Activated naive CD8-positive, alpha-beta T cell treated with anti-CD3 and anti-CD28 coated beads, Interleukin-2, amount 10 ng/mL, durations not matched to agents 7 days and 5 days (primary cell): ENCODE measurements at regions not wholly inside any gene's neighbourhood (a gene's known extent, or its start where the extent isn't known, plus 50 kb on each side); places are given as distances from the start of the nearest gene placed in this dataset.

Source experiments
- ATAC-seq: fragments of 150-1000 bp; cut with Tn5 transposase; one replicate; pipeline ENCODE4 v1.10.0; 2021; ENCODE audit warnings: low read depth, moderate library complexity
- POLR2A ChIA-PET: fragments of 350-600 bp; sonication (Branson Sonifier 250); formaldehyde crosslinking; loops from one replicate; lab custom pipeline; 2021; ENCODE audit warnings: antibody characterized with exemption; lab: Charles Lee
- DNase-seq: peaks from one replicate; pipeline ENCODE4 v3.0.0; 2021
- H3K27ac Mint-ChIP-seq: one replicate; pipeline ENCODE4 v1.8.0; 2022; ENCODE audit warnings: mild to moderate bottlenecking, mixed read lengths
- H3K27me3 Mint-ChIP-seq: one replicate; pipeline ENCODE4 v1.8.0; 2022; ENCODE audit warnings: mild to moderate bottlenecking, moderate library complexity, mixed read lengths
- H3K36me3 Mint-ChIP-seq: one replicate; pipeline ENCODE4 v1.8.0; 2021; ENCODE audit warnings: mild to moderate bottlenecking, mixed read lengths
- H3K4me1 Mint-ChIP-seq: one replicate; pipeline ENCODE4 v1.8.0; 2021; ENCODE audit warnings: mixed read lengths
- H3K4me3 Mint-ChIP-seq: one replicate; pipeline ENCODE4 v1.8.0; 2022; ENCODE audit warnings: mild to moderate bottlenecking, moderate library complexity, mixed read lengths
- H3K9me3 Mint-ChIP-seq: one replicate; pipeline ENCODE4 v1.8.0; 2021; ENCODE audit warnings: mixed read lengths

- Mint-ChIP-seq H3K27ac (no peak overlapping the region), H3K27me3 (no peaks in the 10 kb centered on the region), H3K4me3 (no peak overlapping the region), H3K36me3 (no peaks in the 10 kb centered on the region), H3K9me3 (no peaks in the 10 kb centered on the region), H3K4me1 (no peaks in the 10 kb centered on the region)
- POLR2A ChIA-PET: no interaction called here
- DNase-seq (no peak), ATAC-seq (no peak)
These were observed 255.4 kb downstream of the DAD1 start for GRCh38 chr14:22333422-22334274.

- Mint-ChIP-seq H3K4me3 (no peak overlapping the region), H3K27ac (no peak overlapping the region), H3K27me3 (no peaks in the 10 kb centered on the region), H3K4me1 (no peaks in the 10 kb centered on the region), H3K36me3 (no peaks in the 10 kb centered on the region), H3K9me3 (no peaks in the 10 kb centered on the region)
- POLR2A ChIA-PET: no interaction called here
- ATAC-seq (no peak), DNase-seq (no peak)
These were observed 256.2 kb downstream of the DAD1 start for GRCh38 chr14:22332686-22333421.

GRCh38 chr14:22329371-22329770, 259.7 kb downstream of the DAD1 start:
- Mint-ChIP-seq H3K4me3 (no peak overlapping the region), H3K27me3 (no peaks in the 10 kb centered on the region), H3K9me3 (no peaks in the 10 kb centered on the region), H3K27ac (no peak overlapping the region), H3K4me1 (no peaks in the 10 kb centered on the region), H3K36me3 (no peaks in the 10 kb centered on the region)
- POLR2A ChIA-PET: no interaction called here
- no peak for DNase-seq
- no peak for ATAC-seq

GRCh38 chr14:22325676-22326400, 263.2 kb downstream of the DAD1 start:
- H3K27me3 Mint-ChIP-seq: no peaks in the 10 kb centered on the region
- no peak for ATAC-seq
- POLR2A ChIA-PET: no interaction called here

GRCh38 chr14:22320362-22320750, 268.7 kb downstream of the DAD1 start:
- no peaks in the 10 kb centered on the region for H3K4me1 Mint-ChIP-seq
- H3K27ac Mint-ChIP-seq: no peak overlapping the region
- peak overlapping the region; percentile 55 for H3K4me3 Mint-ChIP-seq
- ATAC-seq (no peak), DNase-seq (no peak)
- H3K36me3 Mint-ChIP-seq: no peaks in the 10 kb centered on the region
- H3K27me3 Mint-ChIP-seq: no peaks in the 10 kb centered on the region
- no peaks in the 10 kb centered on the region for H3K9me3 Mint-ChIP-seq
- POLR2A ChIA-PET: no interaction called here

More at GRCh38 chr14:22325676-22326400, 263.2 kb downstream of the DAD1 start:
- Mint-ChIP-seq H3K4me3 (no peak overlapping the region), H3K27ac (no peak overlapping the region), H3K36me3 (no peaks in the 10 kb centered on the region), H3K4me1 (no peaks in the 10 kb centered on the region), H3K9me3 (no peaks in the 10 kb centered on the region)
- DNase-seq: no peak

GRCh38 chr14:22319526-22320361, 269.3 kb downstream of the DAD1 start:
- H3K4me1 Mint-ChIP-seq: no peaks in the 10 kb centered on the region
- H3K9me3 Mint-ChIP-seq: no peaks in the 10 kb centered on the region
- no peak for ATAC-seq
- no peaks in the 10 kb centered on the region for H3K36me3 Mint-ChIP-seq
- H3K27me3 Mint-ChIP-seq: no peaks in the 10 kb centered on the region
- no peak for DNase-seq
- peak overlapping the region; percentile 55 for H3K4me3 Mint-ChIP-seq
- POLR2A ChIA-PET: no interaction called here
- H3K27ac Mint-ChIP-seq: peak overlapping the region; percentile 21

- no peak for ATAC-seq
- Mint-ChIP-seq H3K27ac (no peak overlapping the region), H3K4me1 (no peaks in the 10 kb centered on the region), H3K4me3 (no peak overlapping the region), H3K27me3 (no peaks in the 10 kb centered on the region), H3K36me3 (no peaks in the 10 kb centered on the region), H3K9me3 (no peaks in the 10 kb centered on the region)
- DNase-seq: no peak
- POLR2A ChIA-PET: no interaction called here
These were observed 270.1 kb downstream of the DAD1 start for GRCh38 chr14:22318951-22319350.

GRCh38 chr14:22316473-22316872, 272.6 kb downstream of the DAD1 start:
- ATAC-seq (no peak), DNase-seq (no peak)
- H3K27ac Mint-ChIP-seq: no peak overlapping the region
- H3K4me1 Mint-ChIP-seq: no peaks in the 10 kb centered on the region
- POLR2A ChIA-PET: no interaction called here
- H3K36me3 Mint-ChIP-seq: no peaks in the 10 kb centered on the region
- H3K27me3 Mint-ChIP-seq: no peaks in the 10 kb centered on the region
- no peaks in the 10 kb centered on the region for H3K9me3 Mint-ChIP-seq
- H3K4me3 Mint-ChIP-seq: no peak overlapping the region

GRCh38 chr14:22315336-22315735, 273.7 kb downstream of the DAD1 start:
- POLR2A ChIA-PET: no interaction called here
- H3K4me1 Mint-ChIP-seq: no peaks in the 10 kb centered on the region
- no peak overlapping the region for H3K27ac Mint-ChIP-seq

GRCh38 chr14:22314183-22314820, 274.7 kb downstream of the DAD1 start:
- Mint-ChIP-seq H3K4me1 (no peaks in the 10 kb centered on the region), H3K9me3 (no peaks in the 10 kb centered on the region), H3K27me3 (no peaks in the 10 kb centered on the region), H3K27ac (peak overlapping the region; percentile 54), H3K4me3 (peak overlapping the region; percentile 19), H3K36me3 (no peaks in the 10 kb centered on the region)
- ATAC-seq (peak; percentile 30), DNase-seq (no peak)
- POLR2A ChIA-PET: no interaction called here

More at GRCh38 chr14:22315336-22315735, 273.7 kb downstream of the DAD1 start:
- no peaks in the 10 kb centered on the region for H3K36me3 Mint-ChIP-seq
- no peaks in the 10 kb centered on the region for H3K9me3 Mint-ChIP-seq
- no peaks in the 10 kb centered on the region for H3K27me3 Mint-ChIP-seq
- DNase-seq (no peak), ATAC-seq (no peak)
- H3K4me3 Mint-ChIP-seq: no peak overlapping the region

GRCh38 chr14:22313172-22313801, 275.7 kb downstream of the DAD1 start:
- H3K27me3 Mint-ChIP-seq: no peaks in the 10 kb centered on the region
- no peak for DNase-seq
- POLR2A ChIA-PET: no interaction called here
- H3K4me3 Mint-ChIP-seq: no peak overlapping the region
- no peaks in the 10 kb centered on the region for H3K9me3 Mint-ChIP-seq
- no peaks in the 10 kb centered on the region for H3K4me1 Mint-ChIP-seq
- H3K27ac Mint-ChIP-seq: no peak overlapping the region
- ATAC-seq: no peak
- no peaks in the 10 kb centered on the region for H3K36me3 Mint-ChIP-seq

- Mint-ChIP-seq H3K27ac (no peak overlapping the region), H3K27me3 (no peaks in the 10 kb centered on the region), H3K9me3 (no peaks in the 10 kb centered on the region), H3K36me3 (no peaks in the 10 kb centered on the region), H3K4me3 (no peak overlapping the region), H3K4me1 (no peaks in the 10 kb centered on the region)
- ATAC-seq (no peak), DNase-seq (no peak)
- POLR2A ChIA-PET: no interaction called here
These were observed 277.4 kb downstream of the DAD1 start for GRCh38 chr14:22311636-22312035.
